NT2/D1 (cell line): ENCODE measurements at regions not wholly inside any gene's neighbourhood (a gene's known extent, or its start where the extent isn't known, plus 50 kb on each side); places are given as distances from the start of the nearest gene placed in this dataset.

ENCODE experiments used
- DNase-seq: peaks from one replicate; pipeline ENCODE4 v3.0.0-alpha.2; 2011; ENCODE audit warnings: low read depth, low spot score
- H3K27me3 ChIP-seq: 2 replicates; pipeline ENCODE4 v1.6.0; 2011; ENCODE audit warnings: mild to moderate bottlenecking; ENCODE audit not compliant: insufficient read length, insufficient read depth
- H3K36me3 ChIP-seq: 2 replicates; pipeline ENCODE4 v1.6.1; 2011; ENCODE audit warnings: mild to moderate bottlenecking, low read length, mixed read lengths; ENCODE audit not compliant: insufficient read depth, insufficient read length
- H3K4me1 ChIP-seq: 2 replicates; pipeline ENCODE4 v1.5.1; 2011; ENCODE audit not compliant: insufficient read depth, insufficient read length
- H3K4me3 ChIP-seq: 2 replicates; pipeline ENCODE4 v1.5.1; 2011; ENCODE audit warnings: low read depth; ENCODE audit not compliant: insufficient read length
- H3K9ac ChIP-seq: 2 replicates; pipeline ENCODE4 v1.6.0; 2011; ENCODE audit warnings: low read depth; ENCODE audit not compliant: insufficient read length
- H3K9me3 ChIP-seq: 2 replicates; pipeline ENCODE4 v1.5.1; 2011; ENCODE audit warnings: mild to moderate bottlenecking, low read length; ENCODE audit not compliant: insufficient read depth
- SUZ12 ChIP-seq: IDR thresholded peaks from 2 replicates; pipeline ENCODE4 v1.6.1; 2011; ENCODE audit not compliant: insufficient read length, insufficient read depth; ENCODE audit errors: extremely low read depth
- YY1 ChIP-seq: IDR thresholded peaks from 2 replicates; pipeline ENCODE4 v1.6.1; 2011; ENCODE audit not compliant: insufficient read length, insufficient read depth
- ZNF274 ChIP-seq: IDR thresholded peaks from 2 replicates; pipeline ENCODE4 v1.6.1; 2011; ENCODE audit warnings: mild to moderate bottlenecking, low read depth, low read length

DNA sequence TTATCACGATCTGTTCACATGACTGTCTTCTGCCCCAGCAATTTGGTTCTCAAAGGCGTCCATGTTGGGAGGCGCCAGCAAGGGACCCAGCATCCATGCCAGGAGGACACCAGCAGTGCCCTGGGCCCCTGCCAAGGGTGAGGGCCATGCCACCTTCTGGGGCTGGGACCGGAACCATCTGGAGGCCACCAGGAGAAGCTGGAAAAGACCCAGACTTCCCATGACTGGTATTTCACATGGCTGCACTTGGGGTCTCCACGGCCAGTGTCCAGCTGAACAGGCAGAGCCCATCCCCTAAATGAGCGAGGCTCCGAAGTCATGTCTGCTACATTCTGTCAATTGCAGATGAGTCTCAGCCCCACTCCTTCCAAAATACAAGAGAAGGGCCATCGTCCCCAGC is 306.8 kb upstream of the HS6ST1 start:
- TF ChIP-seq SUZ12 (no peak), YY1 (no peak), ZNF274 (no peak)
- Histone ChIP-seq H3K9ac (no peak overlapping the region), H3K4me1 (peaks cover 20% of the 10 kb centered on the region), H3K27me3 (no peaks in the 10 kb centered on the region), H3K9me3 (no peaks in the 10 kb centered on the region), H3K36me3 (no peaks in the 10 kb centered on the region), H3K4me3 (no peak overlapping the region)
- no peak for DNase-seq

DNA sequence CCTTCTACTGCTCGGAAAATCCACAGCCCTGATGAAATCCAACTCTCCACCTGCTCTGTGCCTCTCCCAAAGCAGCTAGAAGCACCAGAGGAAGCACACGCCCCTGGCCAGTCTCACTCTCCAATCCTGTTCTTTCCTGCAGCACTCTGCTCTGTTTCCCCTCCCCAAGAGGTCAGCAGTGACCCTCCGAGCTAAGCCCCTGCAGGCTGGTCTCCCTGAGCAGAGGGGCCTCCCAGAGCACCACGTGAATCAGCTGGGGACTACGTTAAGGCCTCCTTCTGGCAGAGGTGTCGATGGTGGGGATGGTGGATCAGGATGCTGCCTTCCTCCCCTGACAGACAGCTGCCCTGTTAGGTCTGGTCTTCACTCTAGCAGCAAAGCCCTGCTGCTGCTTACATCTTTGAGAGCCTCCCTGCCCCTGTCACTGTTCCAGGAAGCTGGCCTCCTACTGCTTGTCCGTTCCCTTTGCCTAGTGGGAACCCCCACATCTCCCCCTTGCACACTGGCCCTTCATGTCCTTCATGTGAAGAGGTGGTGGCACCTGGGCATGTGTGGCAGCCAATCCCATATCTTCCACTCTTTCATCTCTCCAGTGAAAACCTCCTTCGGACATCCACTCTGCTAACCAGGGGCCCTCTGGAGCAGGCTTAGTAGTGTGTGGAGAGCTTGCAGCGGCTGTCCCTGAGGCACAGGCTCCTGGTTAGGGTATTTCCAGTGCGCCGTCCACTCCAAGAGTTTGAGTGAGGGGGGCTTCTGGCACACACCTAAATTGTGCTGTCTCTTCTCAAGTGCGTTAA is 307.5 kb upstream of the HS6ST1 start:
- H3K27me3 ChIP-seq, result no peaks in the 10 kb centered on the region
- peaks cover 23% of the 10 kb centered on the region for H3K4me1 ChIP-seq
- H3K4me3 ChIP-seq, result no peak overlapping the region
- H3K9me3 ChIP-seq, result no peaks in the 10 kb centered on the region
- H3K9ac ChIP-seq, result no peak overlapping the region
- TF ChIP-seq SUZ12 (no peak), YY1 (no peak)
- no peak for DNase-seq
- H3K36me3 ChIP-seq, result no peaks in the 10 kb centered on the region

DNA sequence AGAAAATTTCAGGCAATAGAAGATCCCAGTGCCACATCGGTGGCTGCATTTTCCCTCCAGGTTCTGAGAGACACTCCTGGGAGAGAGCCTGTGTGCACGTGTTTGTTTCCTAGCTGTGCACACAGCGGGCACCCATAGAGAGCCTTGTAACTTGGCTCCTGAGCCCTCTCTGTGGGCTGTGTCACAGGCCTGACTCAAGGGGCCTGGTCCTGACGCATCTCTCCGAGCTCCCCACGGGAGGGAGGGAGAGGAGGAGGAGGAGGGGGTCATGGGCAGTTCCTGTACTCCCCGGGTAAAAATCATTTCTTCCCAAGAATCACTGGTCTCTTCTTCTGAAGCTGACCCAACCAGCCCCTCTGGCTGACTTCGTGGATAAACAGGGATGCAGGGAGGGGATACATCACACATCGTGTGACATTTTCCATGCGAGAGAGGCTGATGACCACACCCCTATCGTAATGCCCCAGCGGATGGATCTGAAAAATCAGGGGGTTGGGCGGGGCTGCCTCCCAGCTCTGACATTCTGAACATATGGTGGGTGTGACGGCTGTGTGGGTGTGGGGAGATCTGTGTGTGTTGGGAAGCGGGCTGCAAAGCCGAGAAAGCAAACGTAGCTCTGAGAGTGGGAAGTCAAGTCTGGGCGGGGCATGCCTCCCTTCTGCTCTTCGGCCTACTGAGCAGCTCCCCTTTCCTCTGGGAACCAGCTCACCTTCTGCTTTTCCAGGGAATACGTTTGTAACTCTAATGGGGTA is 308.3 kb upstream of the HS6ST1 start:
- Histone ChIP-seq H3K27me3 (no peaks in the 10 kb centered on the region), H3K4me3 (no peak overlapping the region), H3K36me3 (no peaks in the 10 kb centered on the region), H3K9ac (no peak overlapping the region), H3K4me1 (peaks cover 25% of the 10 kb centered on the region), H3K9me3 (no peaks in the 10 kb centered on the region)
- no peak for TF ChIP-seq YY1
- TF ChIP-seq ZNF274, result no peak
- TF ChIP-seq SUZ12, result no peak
- no peak for DNase-seq

DNA sequence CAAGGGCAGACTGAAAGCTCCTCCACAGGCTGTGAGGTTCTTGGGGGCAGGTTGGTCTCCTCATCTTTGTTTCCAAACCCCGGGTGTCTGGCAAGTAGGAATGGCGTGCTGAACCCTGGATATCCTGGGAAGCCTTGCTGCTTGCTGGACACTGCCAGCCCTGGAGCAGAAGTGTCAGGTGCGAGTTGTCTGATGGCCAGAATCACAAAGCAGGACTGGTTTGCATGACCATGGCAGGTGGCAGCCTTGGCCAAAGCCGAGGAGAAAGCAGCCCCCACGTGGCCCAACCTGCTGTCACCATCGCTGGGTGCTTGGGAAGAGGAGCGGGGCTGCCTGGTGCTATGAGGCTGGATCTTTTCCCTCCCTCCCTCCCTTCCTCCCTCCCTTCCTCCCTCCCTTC is 309.5 kb upstream of the HS6ST1 start:
- Histone ChIP-seq H3K9me3 (no peaks in the 10 kb centered on the region), H3K36me3 (no peaks in the 10 kb centered on the region), H3K27me3 (no peaks in the 10 kb centered on the region), H3K4me3 (no peak overlapping the region), H3K9ac (no peak overlapping the region), H3K4me1 (peaks cover 21% of the 10 kb centered on the region)
- DNase-seq, result no peak
- TF ChIP-seq ZNF274, result no peak
- TF ChIP-seq YY1, result no peak
- no peak for TF ChIP-seq SUZ12

DNA sequence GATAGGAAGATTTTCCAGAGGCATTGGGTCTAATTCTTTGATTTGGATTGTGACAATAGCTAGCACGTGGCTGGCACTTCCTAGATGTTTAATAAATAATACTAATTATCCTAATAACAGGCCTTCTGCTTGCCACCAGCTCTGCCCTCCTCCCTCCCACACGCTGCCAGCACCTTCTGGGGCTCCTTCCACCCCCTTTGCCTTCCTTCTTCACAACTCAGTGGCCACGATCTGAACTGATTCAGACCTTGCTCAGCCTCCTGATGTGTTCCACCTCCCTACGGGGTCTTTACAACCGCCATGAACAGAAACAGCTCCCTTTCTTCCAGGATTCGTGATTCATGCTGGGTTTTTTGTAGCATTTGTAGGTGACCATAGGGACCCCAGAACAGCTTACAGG is 310.3 kb upstream of the HS6ST1 start:
- no peak for DNase-seq
- Histone ChIP-seq H3K4me3 (no peak overlapping the region), H3K9ac (no peak overlapping the region), H3K4me1 (peaks cover 15% of the 10 kb centered on the region), H3K9me3 (no peaks in the 10 kb centered on the region), H3K36me3 (no peaks in the 10 kb centered on the region), H3K27me3 (no peaks in the 10 kb centered on the region)
- TF ChIP-seq YY1 (no peak), ZNF274 (no peak), SUZ12 (no peak)

DNA sequence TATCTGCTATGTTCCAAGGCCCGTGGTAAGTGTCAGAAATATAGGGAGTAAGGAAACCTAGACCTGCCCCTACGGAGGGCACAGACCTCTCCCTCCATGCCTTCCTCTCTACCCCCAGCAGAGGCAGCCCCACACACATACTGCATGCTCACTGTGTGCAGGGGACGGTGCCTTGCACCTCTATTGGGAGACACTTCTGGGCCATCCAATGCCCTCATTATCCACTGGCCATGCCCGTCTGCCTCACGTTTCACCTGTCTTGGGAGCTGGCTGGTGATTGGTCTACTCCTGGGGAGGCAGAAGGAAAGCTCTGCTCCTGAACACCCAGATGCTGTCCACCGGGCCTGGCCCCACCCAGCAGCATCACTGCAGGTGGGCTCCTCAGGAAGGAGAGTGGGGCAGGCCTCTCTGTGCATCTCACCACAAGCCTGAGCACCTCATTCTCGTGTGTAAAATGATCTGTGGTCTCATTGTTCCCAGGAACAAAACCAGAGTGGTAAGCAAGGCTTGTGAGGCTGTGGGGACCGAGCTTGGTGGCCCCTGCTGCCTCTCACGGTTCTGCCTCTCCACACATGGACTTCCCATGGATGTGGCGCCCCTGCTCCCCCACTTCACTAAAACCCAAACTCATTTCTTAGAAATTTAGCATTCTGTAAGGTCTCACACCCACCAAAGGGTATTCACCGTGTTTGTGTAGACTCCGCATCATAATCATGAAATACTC is 312.5 kb upstream of the HS6ST1 start:
- H3K4me3 ChIP-seq, result no peak overlapping the region
- no peaks in the 10 kb centered on the region for H3K27me3 ChIP-seq
- TF ChIP-seq SUZ12 (no peak), ZNF274 (no peak), YY1 (no peak)
- H3K36me3 ChIP-seq, result no peaks in the 10 kb centered on the region
- H3K9ac ChIP-seq, result no peak overlapping the region
- no peaks in the 10 kb centered on the region for H3K9me3 ChIP-seq
- DNase-seq, result no peak
- H3K4me1 ChIP-seq, result peaks cover 5% of the 10 kb centered on the region
